ENCODE measurements at regions not wholly inside any gene's neighbourhood (a gene's known extent, or its start where the extent isn't known, plus 50 kb on each side); places are given as distances from the start of the nearest gene placed in this dataset.
A peak's percentile ranks its signal among the peaks of the same experiment; 100 is the strongest.

DNA sequence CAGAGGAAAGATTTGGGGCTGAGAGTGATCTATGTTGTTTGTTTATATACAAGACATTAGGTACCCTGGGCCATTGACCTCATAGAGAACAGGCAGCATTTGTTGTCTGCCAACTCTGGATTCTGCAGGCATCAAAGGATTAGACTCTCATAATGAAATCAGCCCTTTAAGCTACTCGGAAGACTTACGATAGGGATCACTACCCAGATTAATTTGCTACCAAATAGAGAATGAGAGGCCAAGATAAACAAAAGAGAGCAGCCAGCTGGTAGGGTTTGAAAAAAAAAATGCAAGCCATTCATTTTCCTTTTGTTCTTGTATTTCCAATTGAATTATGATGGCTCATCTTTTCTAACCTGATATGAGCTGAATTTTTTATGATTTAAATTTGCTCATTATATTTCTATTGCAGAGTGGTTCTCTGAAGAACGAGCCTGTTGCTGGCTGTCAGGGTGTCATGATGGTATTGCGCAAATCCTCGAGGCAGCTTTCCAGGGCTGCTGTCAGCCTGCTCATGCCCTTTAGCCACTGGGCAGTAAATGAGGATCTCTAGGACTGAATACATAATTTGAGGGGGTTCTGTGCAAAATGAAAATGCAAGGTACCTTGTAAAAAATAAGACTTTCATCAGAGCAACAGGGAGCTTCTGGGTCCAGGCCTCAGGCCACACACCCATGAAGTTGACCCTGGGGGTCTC is 116.4 kb upstream of the KCNJ15 start:
- peaks cover 6% of the 10 kb centered on the region for H3K27me3 ChIP-seq (ENCODE audit: control insufficient read depth, insufficient read depth, low read length)
- H3K23ac ChIP-seq (ENCODE audit: low read depth, low read length), result no peak overlapping the region
- in situ Hi-C loops (cut with MboI; ENCODE audit: low sequenced_read_pairs) (no loop called here), dilution Hi-C loops (cut with HindIII; ENCODE audit: low sequenced_read_pairs, unreplicated experiment) (no loop called here), intact Hi-C loops (cut with micrococcal nuclease) (no loop called here)
- no peaks in the 10 kb centered on the region for H3K9me1 ChIP-seq (ENCODE audit: insufficient read depth, low read length)
- peak overlapping the region; percentile 10; the same call in 1 of the 2 replicates for H2AK5ac ChIP-seq (ENCODE audit: low read depth, low read length)
- H3K9ac ChIP-seq (ENCODE audit: low read depth, low read length), result no peak overlapping the region
- peak; percentile 70 for ATAC-seq (ENCODE audit: low read depth)
- no TSS peak for BruUV-seq (replicated peaks)
- H2AK9ac ChIP-seq (replicated peaks; ENCODE audit: low read depth, low read length, poor library complexity), result no peak overlapping the region
- H4K8ac ChIP-seq (ENCODE audit: low read depth in 2 of 2, low read length in 2 of 2), result peak overlapping the region; percentile 29 to 39; a peak in 3 of 4 replicates
- no peaks in the 10 kb centered on the region for H3K9me3 ChIP-seq (ENCODE audit: control insufficient read depth, insufficient read depth, low read length)
- peak overlapping the region; percentile 51; the same call in 2 of the 3 replicates for H2BK15ac ChIP-seq (ENCODE audit: low read depth, low read length)
- peak overlapping the region; percentile 68 for H2BK120ac ChIP-seq (ENCODE audit: low read depth, low read length)
- H4K5ac ChIP-seq (ENCODE audit: low read depth, low read length), result peak overlapping the region; percentile 25; the same call in 1 of the 2 replicates
- peak overlapping the region; percentile 31 for H3K4me2 ChIP-seq (ENCODE audit: low read depth, low read length)
- no peak overlapping the region for H3K4me3 ChIP-seq (ENCODE audit: insufficient read depth, low read depth, low read length)
- peak overlapping the region; percentile 54; the same call in 1 of the 2 replicates for H4K91ac ChIP-seq (ENCODE audit: insufficient read depth, low read depth, low read length)
- POLR2A ChIA-PET (ENCODE audit: unreplicated experiment), result no interaction called here
- peak overlapping the region; percentile 63 for H3K27ac ChIP-seq (ENCODE audit: insufficient read depth, low read length)
- no peaks in the 10 kb centered on the region for H3K36me3 ChIP-seq (ENCODE audit: control insufficient read depth, insufficient read depth, low read length)
- TF ChIP-seq SMC3 (IDR thresholded peaks at IDR 0.05; ENCODE audit: low read depth, low read length) (no peak), CHD1 (IDR thresholded peaks at IDR 0.05; ENCODE audit: low read depth, low read length) (no peak), CEBPB (IDR thresholded peaks at IDR 0.05; ENCODE audit: low read depth, low read length) (peak; percentile 83)
- H2BK5ac ChIP-seq (ENCODE audit: low read depth, low read length, poor library complexity, severe bottlenecking), result peak overlapping the region; percentile 55
- no peak overlapping the region for H2AFZ ChIP-seq (replicated peaks; ENCODE audit: low read length, poor library complexity)
- no peaks in the 10 kb centered on the region for H4K20me1 ChIP-seq (ENCODE audit: insufficient read depth, low read length)
- H3K18ac ChIP-seq (ENCODE audit: low read depth, low read length), result peak overlapping the region; percentile 24; the same call in 1 of the 2 replicates
- peak overlapping the region; percentile 60; the same call in 1 of the 2 replicates for H3K14ac ChIP-seq (replicated peaks; ENCODE audit: low read depth, low read length)
- CTCF ChIA-PET, result no interaction called here
- H2BK20ac ChIP-seq (ENCODE audit: low read depth, low read length), result peak overlapping the region; percentile 65; the same call in 1 of the 2 replicates
- H3K56ac ChIP-seq (ENCODE audit: extremely low read depth, insufficient read depth, low read length), result peak overlapping the region; percentile 64; the same call in 1 of the 2 replicates
- WGBS, 2 experiments (ENCODE audit: extremely low coverage in 2 of 2, insufficient read length in 1 of 2), result no CpG with 5 or more reads among the region's 5 CpGs
- no peaks in the 10 kb centered on the region for H3K79me1 ChIP-seq (ENCODE audit: low read depth in 1 of 2, low read length in 2 of 2)
- H3K4me1 ChIP-seq (ENCODE audit: control insufficient read depth, insufficient read depth, low read length), result peaks cover 6% of the 10 kb centered on the region
- peak; percentile 25 for DNase-seq
- peak overlapping the region; percentile 83; the same call in 1 of the 2 replicates for H3K4ac ChIP-seq (ENCODE audit: low read depth, low read length)

Measured in IMR-90 (cell line).